ENCODE measurements at regions not wholly inside any gene's neighbourhood (a gene's known extent, or its start where the extent isn't known, plus 50 kb on each side); places are given as distances from the start of the nearest gene placed in this dataset.

- no peaks in the 10 kb centered on the region for H3K79me1 ChIP-seq (ENCODE audit: low read depth, low read length)
- H3K27ac ChIP-seq (ENCODE audit: low read depth, low read length): no peak overlapping the region
- no peak for FAIRE-seq
Observed at GRCh38 chr4:174134361-174134760, 149.1 kb downstream of the FBXO8 start.

More at GRCh38 chr4:174134361-174134760, 149.1 kb downstream of the FBXO8 start:
- no peak overlapping the region for H2AK5ac ChIP-seq (ENCODE audit: low read depth, low read length)
- no peak overlapping the region for H3K14ac ChIP-seq (ENCODE audit: insufficient read length)
- no peak overlapping the region for H2BK5ac ChIP-seq (ENCODE audit: low read depth, low read length)
- no peak overlapping the region for H3K9ac ChIP-seq (replicated peaks in 1 of 4; ENCODE audit: extremely low read depth in 1 of 4, low read depth in 3 of 4, low read length in 3 of 4)
- H2BK20ac ChIP-seq (ENCODE audit: low read length): no peak overlapping the region
- H3K18ac ChIP-seq (ENCODE audit: extremely low read depth, low read length): no peak overlapping the region
- H2BK12ac ChIP-seq (ENCODE audit: low read depth, low read length): no peak overlapping the region
- no peak overlapping the region for H3K56ac ChIP-seq (replicated peaks; ENCODE audit: insufficient read length, low read depth, low read length)
- no peak overlapping the region for H3K23ac ChIP-seq (ENCODE audit: insufficient read length)
- 98% methylated on average over 2 of the region's 2 CpGs; no CpG with 5 or more reads in 1 of the 2 experiments for WGBS, 2 experiments (ENCODE audit: extremely low coverage in 1 of 2, insufficient coverage in 1 of 2, insufficient read length in 1 of 2, insufficient replicate concordance in 2 of 2, low coverage in 1 of 2, low lambda C conversion rate in 2 of 2, missing lambda C conversion rate in 1 of 2)
- H3K4ac ChIP-seq (replicated peaks; ENCODE audit: insufficient read length, low read depth, low read length): no peak overlapping the region
- no peak for DNase-seq (ENCODE audit: low read depth in 1 of 2, low spot score in 2 of 2)
- no peak for TF ChIP-seq SAP30 (IDR thresholded peaks at IDR 0.05; ENCODE audit: insufficient read depth, insufficient replicate concordance, low read length)
- H3K27me3 ChIP-seq (replicated peaks in 1 of 4; ENCODE audit: control insufficient read depth in 3 of 4, extremely low read depth in 1 of 4, insufficient read depth in 3 of 4, low read length in 3 of 4): peaks cover 0 to 2% (median 0%) of the 10 kb centered on the region in 4 experiments; a peak in 1 of 7 replicates
- no peaks in the 10 kb centered on the region for H3K23me2 ChIP-seq (ENCODE audit: low read depth, low read length)
- H4K20me1 ChIP-seq (replicated peaks in 1 of 2; ENCODE audit: control insufficient read depth in 1 of 2, insufficient read depth in 2 of 2, low read length in 2 of 2): no peaks in the 10 kb centered on the region
- H3K36me3 ChIP-seq (ENCODE audit: control insufficient read depth in 2 of 4, insufficient read depth in 4 of 4, low read length in 3 of 4): no peaks in the 10 kb centered on the region
- no peak overlapping the region for H4K5ac ChIP-seq (ENCODE audit: insufficient read length, low read depth, low read length)
- H2AFZ ChIP-seq (ENCODE audit: low read length): no peak overlapping the region
- H3K4me3 ChIP-seq (ENCODE audit: extremely low read depth in 1 of 4, insufficient read depth in 2 of 4, low read depth in 3 of 4, low read length in 4 of 4): no peak overlapping the region
- ChIA-PET POLR2A (ENCODE audit: partially characterized antibody) (no interaction called here), CTCF (ENCODE audit: partially characterized antibody) (no interaction called here)
- H2BK15ac ChIP-seq (ENCODE audit: low read length): no peak overlapping the region
- no peak overlapping the region for H4K91ac ChIP-seq (replicated peaks; ENCODE audit: insufficient read length, low read length)
- H3K4me1 ChIP-seq (replicated peaks in 1 of 4; ENCODE audit: control insufficient read depth in 3 of 4, insufficient read depth in 4 of 4, low read length in 3 of 4): peaks cover 0 to 5% (median 2%) of the 10 kb centered on the region in 4 experiments; a peak in 2 of 7 replicates
- H3K4me2 ChIP-seq (ENCODE audit: insufficient read depth in 1 of 2, low read depth in 2 of 2, low read length in 2 of 2): no peak overlapping the region
- no peaks in the 10 kb centered on the region for H3K79me2 ChIP-seq (ENCODE audit: control insufficient read depth in 1 of 2, insufficient read depth in 2 of 2, low read length in 2 of 2)
- no peak overlapping the region for H4K8ac ChIP-seq (ENCODE audit: extremely low read depth, insufficient read depth, low read length)
- H2BK120ac ChIP-seq (replicated peaks; ENCODE audit: low read depth, low read length): no peak overlapping the region
- no peaks in the 10 kb centered on the region for H3K9me3 ChIP-seq (ENCODE audit: insufficient read depth in 2 of 2, low read depth in 1 of 2, low read length in 1 of 2)
